DMS53 treated with DMSO at 0.1 percent for 48 hours (cell line): ENCODE measurements at regions not wholly inside any gene's neighbourhood (a gene's known extent, or its start where the extent isn't known, plus 50 kb on each side); places are given as distances from the start of the nearest gene placed in this dataset.
"Not testable (repeated sequence)": the region's sequence is repeated elsewhere in the genome, so short reads cannot be mapped to it uniquely, and the experiment has no call there.

Experiments
- DNase-seq: peaks from one replicate; lab custom pipeline; 2025; ENCODE audit not compliant: unreplicated experiment; lab: John Stamatoyannopoulos, UW

- DNase-seq = no peak
Measured at GRCh38 chr5:174459071-174459702, 265.2 kb upstream of the MSX2 start.

- DNase-seq = no peak
Measured at GRCh38 chr5:174459832-174460448, 264.4 kb upstream of the MSX2 start.

GRCh38 chr5:174462129-174462528 lies 262.3 kb upstream of the MSX2 start:
- no peak for DNase-seq

- no peak for DNase-seq
Measured at GRCh38 chr5:174464504-174465165, 259.7 kb upstream of the MSX2 start.

GRCh38 chr5:174471528-174471927 lies 252.9 kb upstream of the MSX2 start:
- not testable (repeated sequence) for DNase-seq

GRCh38 chr5:174472956-174473355 lies 251.4 kb upstream of the MSX2 start:
- DNase-seq = no peak

- not testable (repeated sequence) for DNase-seq
Measured at GRCh38 chr5:174476001-174476400, 248.4 kb upstream of the MSX2 start.

GRCh38 chr5:174479325-174479724 lies 245.1 kb upstream of the MSX2 start:
- no peak for DNase-seq

GRCh38 chr5:174481737-174482136 lies 242.6 kb upstream of the MSX2 start:
- DNase-seq = no peak

- no peak for DNase-seq
Measured at GRCh38 chr5:174482607-174483024, 241.8 kb upstream of the MSX2 start.

- no peak for DNase-seq
Measured at GRCh38 chr5:174483411-174483810, 241.0 kb upstream of the MSX2 start.

GRCh38 chr5:174489215-174489614 lies 235.2 kb upstream of the MSX2 start:
- DNase-seq = no peak

- DNase-seq = no peak
Measured at GRCh38 chr5:174489920-174490597, 234.3 kb upstream of the MSX2 start.

- DNase-seq = no peak
Measured at GRCh38 chr5:174490728-174491127, 233.7 kb upstream of the MSX2 start.

GRCh38 chr5:174491265-174491664 lies 233.1 kb upstream of the MSX2 start:
- DNase-seq = no peak

GRCh38 chr5:174491761-174492350 lies 232.5 kb upstream of the MSX2 start:
- DNase-seq = no peak

GRCh38 chr5:174493530-174493929 lies 230.9 kb upstream of the MSX2 start:
- DNase-seq = no peak

GRCh38 chr5:174497939-174498338 lies 226.4 kb upstream of the MSX2 start:
- DNase-seq = not testable (repeated sequence)

- DNase-seq = not testable (repeated sequence)
Measured at GRCh38 chr5:174498575-174498974, 225.8 kb upstream of the MSX2 start.

- no peak for DNase-seq
Measured at GRCh38 chr5:174500636-174501035, 223.7 kb upstream of the MSX2 start.

GRCh38 chr5:174501461-174502069 lies 222.8 kb upstream of the MSX2 start:
- no peak for DNase-seq
